OCI-LY7 (cell line): ENCODE measurements at regions not wholly inside any gene's neighbourhood (a gene's known extent, or its start where the extent isn't known, plus 50 kb on each side); places are given as distances from the start of the nearest gene placed in this dataset.

Experiments
- CTCF ChIP-seq: fragments of 200-600 bp; sonication (generic); conservative IDR thresholded peaks from 2 replicates; pipeline ENCODE4 v1.5.1; 2014; ENCODE audit warnings: mild to moderate bottlenecking, antibody characterized with exemption, low read length, moderate library complexity, mixed read lengths
- EZH2phosphoT487 ChIP-seq: fragments of 200-600 bp; sonication (generic); IDR thresholded peaks from 2 replicates; pipeline ENCODE4 v1.6.1; 2018; ENCODE audit warnings: low read depth, borderline replicate concordance, mild to moderate bottlenecking, mixed run types, antibody characterized with exemption, low read length, moderate library complexity, mixed read lengths

GRCh38 chr21:28857752-28858151, 134.9 kb downstream of the LTN1 start:
- TF ChIP-seq CTCF, result no peak
- no peak for TF ChIP-seq EZH2phosphoT487
